Ovary (tissue), 7 donors: ENCODE measurements at regions not wholly inside any gene's neighbourhood (a gene's known extent, or its start where the extent isn't known, plus 50 kb on each side); places are given as distances from the start of the nearest gene placed in this dataset.

Experiments used
- DNase-seq, 5 donors: peaks; one replicate each; pipeline ENCODE4 v3.0.0-alpha.2; 2019 to 2020
- H3K27ac ChIP-seq, 2 donors: fragments of 200-600 bp; one replicate each; pipeline versions ENCODE4 v1.5.1 to v1.8.0; 2019 to 2022
- H3K27me3 ChIP-seq: fragments of 200-600 bp; one replicate; pipeline ENCODE4 v1.8.0; 2022
- H3K36me3 ChIP-seq: fragments of 200-600 bp; sonication (generic); one replicate; pipeline ENCODE4 v1.5.1; 2019
- H3K4me1 ChIP-seq: one replicate; pipeline ENCODE4 v1.8.1; 2013; ENCODE audit warnings: mild to moderate bottlenecking, moderate library complexity; ENCODE audit not compliant: insufficient read depth
- H3K4me3 ChIP-seq: fragments of 200-600 bp; sonication (generic); one replicate; pipeline ENCODE4 v1.5.1; 2017
- H3K9me3 ChIP-seq, 2 donors: fragments of 200-600 bp in 1 of 2; sonication (generic) in 1 of 2; one replicate each; pipeline versions ENCODE4 v1.5.1 to v1.8.1; 2013 to 2019; ENCODE audit warnings: mild to moderate bottlenecking in 1 of 2, moderate library complexity in 1 of 2
- CTCF ChIP-seq, 3 donors: fragments of 450-650 bp in 2 of 3; fragments of 200-600 bp in 1 of 3; IDR thresholded peaks; one replicate each; pipeline versions ENCODE4 v1.5.1 to v1.8.0; 2016 to 2022; ENCODE audit warnings: antibody characterized with exemption in 3 of 3, mild to moderate bottlenecking in 1 of 3
- EP300 ChIP-seq: sonication (generic); formaldehyde crosslinking; IDR thresholded peaks from one replicate; pipeline ENCODE4 v1.6.1; 2017; ENCODE audit warnings: antibody characterized with exemption
- POLR2A ChIP-seq: fragments of 450-650 bp; IDR thresholded peaks from one replicate; pipeline ENCODE4 v1.6.1; 2017; ENCODE audit warnings: antibody characterized with exemption, mild to moderate bottlenecking, moderate library complexity
- whole genome bisulfite sequencing, 3 donors: extraction: QIAGEN DNeasy Blood & Tissue Kit in 1 of 3; methylation state at CpG; one replicate each; pipeline versions ENCODE4 v1.1.5 to v1.1.7; 2013 to 2017; 5-methylcytosine and 5-hydroxymethylcytosine counted together
- intact Hi-C, 4 donors: fragments of 100-400 bp; cut with DNase I; formaldehyde crosslinking; loops; one replicate each; pipeline versions ENCODE4 v1.11.0 to v1.15.1; 2022 to 2023
- donor health status: DM: no; HTN: no; CAD: no; lungs with moderate emphysema.
- donor health status: DM: no; HTN: no; CAD: no.
- donor health status: Bipolar disorder and iron deficiency.
- donor health status: DM: no; HTN: no; CAD: no.
- donor health status: DM: yes; HTN: yes; CAD: no.

GRCh38 chr2:234851451-234851850 is 100.4 kb upstream of the SH3BP4 start:
- 93 to 94% (median 93%) methylated on average over 5 of the region's 5 CpGs for WGBS, 3 donors
- H3K27ac ChIP-seq, result no peak overlapping the region
- TF ChIP-seq EP300 (no peak), POLR2A (no peak), CTCF (IDR thresholded peaks at IDR 0.05) (no peak)
- H3K9me3 ChIP-seq, result no peaks in the 10 kb centered on the region
- no peaks in the 10 kb centered on the region for H3K36me3 ChIP-seq
- no peak overlapping the region for H3K4me3 ChIP-seq
- H3K27me3 ChIP-seq, result no peaks in the 10 kb centered on the region
- no peak for DNase-seq
- H3K4me1 ChIP-seq, result no peaks in the 10 kb centered on the region
- intact Hi-C loops, result no loop called here

GRCh38 chr2:234850818-234851217 is 101.0 kb upstream of the SH3BP4 start:
- no peak for DNase-seq
- Histone ChIP-seq H3K27me3 (no peaks in the 10 kb centered on the region), H3K4me1 (no peaks in the 10 kb centered on the region), H3K36me3 (no peaks in the 10 kb centered on the region), H3K27ac (no peak overlapping the region), H3K9me3 (no peaks in the 10 kb centered on the region), H3K4me3 (no peak overlapping the region)
- intact Hi-C loops, result no loop called here
- 89 to 94% (median 92%) methylated on average over 5 of the region's 5 CpGs for WGBS, 3 donors
- no peak for TF ChIP-seq CTCF (IDR thresholded peaks at IDR 0.05)
- no peak for TF ChIP-seq POLR2A
- no peak for TF ChIP-seq EP300

GRCh38 chr2:234849678-234850077 is 102.1 kb upstream of the SH3BP4 start:
- Histone ChIP-seq H3K4me3 (no peak overlapping the region), H3K36me3 (no peaks in the 10 kb centered on the region), H3K27ac (no peak overlapping the region), H3K4me1 (no peaks in the 10 kb centered on the region), H3K9me3 (no peaks in the 10 kb centered on the region), H3K27me3 (no peaks in the 10 kb centered on the region)
- intact Hi-C loops, result no loop called here
- 72 to 91% (median 84%) methylated on average over 4 of the region's 4 CpGs for WGBS, 3 donors
- no peak for DNase-seq
- TF ChIP-seq POLR2A (no peak), CTCF (IDR thresholded peaks at IDR 0.05) (no peak), EP300 (no peak)

- TF ChIP-seq EP300 (no peak), POLR2A (no peak), CTCF (IDR thresholded peaks at IDR 0.05) (no peak)
- intact Hi-C loops, result no loop called here
- Histone ChIP-seq H3K9me3 (no peaks in the 10 kb centered on the region), H3K4me1 (no peaks in the 10 kb centered on the region), H3K27me3 (no peaks in the 10 kb centered on the region), H3K36me3 (no peaks in the 10 kb centered on the region), H3K27ac (no peak overlapping the region), H3K4me3 (no peak overlapping the region)
- DNase-seq, result no peak
Observed at GRCh38 chr2:234848578-234848977, 103.2 kb upstream of the SH3BP4 start.

- no peaks in the 10 kb centered on the region for H3K4me1 ChIP-seq
- no peaks in the 10 kb centered on the region for H3K36me3 ChIP-seq
- no peak overlapping the region for H3K27ac ChIP-seq
- 87 to 99% (median 98%) methylated on average over 6 of the region's 6 CpGs for WGBS, 3 donors
- no peak for DNase-seq
- no peak overlapping the region for H3K4me3 ChIP-seq
- intact Hi-C loops, result no loop called here
- TF ChIP-seq EP300, result no peak
- no peak for TF ChIP-seq CTCF (IDR thresholded peaks at IDR 0.05)
- no peak for TF ChIP-seq POLR2A
- H3K9me3 ChIP-seq, result no peaks in the 10 kb centered on the region
- no peaks in the 10 kb centered on the region for H3K27me3 ChIP-seq
Observed at GRCh38 chr2:234847639-234848038, 104.2 kb upstream of the SH3BP4 start.
